Spinal cord (tissue), 9 donors: ENCODE measurements at regions not wholly inside any gene's neighbourhood (a gene's known extent, or its start where the extent isn't known, plus 50 kb on each side); places are given as distances from the start of the nearest gene placed in this dataset.

ENCODE experiments used
- DNase-seq, 6 donors: peaks; one replicate each; pipeline versions ENCODE4 v3.0.0 to v3.0.0-alpha.2; 2013 to 2015; ENCODE audit warnings: low spot score in 6 of 6, low read depth in 4 of 6
- H3K27ac ChIP-seq: one replicate; pipeline ENCODE4 v1.5.1; 2013; ENCODE audit warnings: low read depth, low read length, control low read depth
- H3K27me3 ChIP-seq: one replicate; pipeline ENCODE4 v1.6.1; 2013; ENCODE audit warnings: low read length; ENCODE audit not compliant: control insufficient read depth, insufficient read depth
- H3K36me3 ChIP-seq: one replicate; pipeline ENCODE4 v1.6.1; 2013; ENCODE audit warnings: low read length; ENCODE audit not compliant: control insufficient read depth, insufficient read depth
- H3K4me1 ChIP-seq: one replicate; pipeline ENCODE4 v1.6.1; 2013; ENCODE audit warnings: low read length; ENCODE audit not compliant: control insufficient read depth, insufficient read depth
- H3K4me3 ChIP-seq: one replicate; pipeline ENCODE4 v1.5.1; 2013; ENCODE audit warnings: low read depth, low read length, control low read depth
- H3K9me3 ChIP-seq: one replicate; pipeline ENCODE4 v1.6.1; 2013; ENCODE audit warnings: low read length; ENCODE audit not compliant: control insufficient read depth, insufficient read depth
- WGBS: methylation state at CpG from one replicate; pipeline ENCODE4 v1.1.5; 2013; ENCODE audit warnings: missing lambda C conversion rate; ENCODE audit not compliant: insufficient coverage; 5-methylcytosine and 5-hydroxymethylcytosine counted together
- donor health status: healthy.

DNA sequence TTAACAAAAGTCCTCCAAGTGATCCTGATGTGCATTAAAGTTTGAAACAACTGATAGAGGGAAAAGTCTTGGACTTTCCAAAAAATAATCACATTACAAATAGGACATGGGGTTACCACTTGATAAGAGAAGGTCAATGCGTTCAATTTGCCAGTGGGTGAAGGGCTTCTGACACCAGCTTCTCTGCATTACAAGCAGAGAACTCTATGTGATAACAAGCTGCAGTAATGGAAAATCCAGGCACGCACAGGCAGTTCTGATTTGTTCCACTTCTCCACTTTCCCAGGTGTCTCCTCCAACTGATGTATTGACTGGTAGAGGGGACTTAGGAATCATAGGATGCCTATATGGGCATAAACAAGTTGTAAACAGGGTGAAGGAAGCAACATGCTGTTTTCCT, 234.0 kb upstream of the MGAT5 start:
- Histone ChIP-seq H3K9me3 (no peaks in the 10 kb centered on the region), H3K36me3 (no peaks in the 10 kb centered on the region), H3K4me3 (no peak overlapping the region), H3K27me3 (no peaks in the 10 kb centered on the region), H3K27ac (no peak overlapping the region), H3K4me1 (no peaks in the 10 kb centered on the region)
- no CpG with 5 or more reads among the region's 2 CpGs for WGBS
- DNase-seq, result no peak

DNA sequence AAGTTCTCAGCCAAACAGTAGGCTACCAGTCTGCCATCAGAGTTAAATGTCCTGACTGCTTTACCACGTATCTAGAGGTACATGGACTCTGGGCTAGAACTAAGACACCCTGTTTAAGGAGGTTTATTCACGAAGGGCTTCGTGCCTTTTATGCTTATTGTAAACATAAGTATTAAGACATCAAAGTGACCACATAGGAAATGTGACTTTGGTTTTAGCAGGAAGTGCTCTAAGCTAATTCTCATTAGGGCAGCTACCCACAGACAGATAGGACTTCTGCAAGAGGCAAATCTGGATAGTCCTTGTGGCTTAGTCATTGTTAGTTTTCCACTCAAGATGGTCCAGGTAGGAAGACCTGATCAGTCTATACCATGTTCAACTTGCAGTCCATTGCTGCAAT, 233.3 kb upstream of the MGAT5 start:
- H3K27ac ChIP-seq, result no peak overlapping the region
- H3K9me3 ChIP-seq, result no peaks in the 10 kb centered on the region
- no CpG with 5 or more reads among the region's 3 CpGs for WGBS
- no peaks in the 10 kb centered on the region for H3K27me3 ChIP-seq
- H3K4me3 ChIP-seq, result no peak overlapping the region
- no peak for DNase-seq
- H3K4me1 ChIP-seq, result no peaks in the 10 kb centered on the region
- H3K36me3 ChIP-seq, result no peaks in the 10 kb centered on the region

DNA sequence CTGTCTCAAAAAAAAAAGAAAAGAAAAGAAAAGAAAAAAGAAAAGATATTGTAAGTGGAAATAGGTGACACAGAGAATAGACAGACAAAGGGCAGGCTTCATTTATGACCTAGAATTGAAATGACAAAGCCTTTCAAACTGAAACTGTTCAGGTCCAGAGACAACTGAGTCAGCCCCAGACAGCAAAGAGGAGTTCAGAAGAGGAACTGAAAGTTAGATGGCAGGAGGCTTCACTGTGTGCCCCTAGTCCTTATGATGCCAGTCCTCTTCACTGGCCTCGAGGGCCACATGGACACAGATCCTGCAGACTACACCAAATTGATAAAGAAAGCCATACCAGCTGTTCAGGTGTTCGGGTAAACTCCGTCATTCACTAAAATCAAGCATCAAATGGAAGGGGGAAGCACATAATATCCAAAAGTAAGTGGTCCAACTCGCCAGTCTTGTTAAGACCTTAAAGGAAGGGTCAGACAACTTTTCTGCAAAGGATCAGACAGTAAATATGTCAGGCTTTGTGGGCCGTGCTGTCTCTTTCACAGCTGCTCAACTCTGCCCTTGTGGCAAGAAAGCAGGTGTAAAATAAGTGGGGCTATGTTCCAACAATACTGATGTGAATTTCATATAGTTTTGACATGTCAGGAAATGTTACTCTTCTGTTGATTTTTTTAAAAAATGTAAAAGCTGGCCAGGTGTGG, 231.9 kb upstream of the MGAT5 start:
- no peak overlapping the region for H3K27ac ChIP-seq
- H3K9me3 ChIP-seq, result no peaks in the 10 kb centered on the region
- no peak for DNase-seq
- no peaks in the 10 kb centered on the region for H3K27me3 ChIP-seq
- H3K36me3 ChIP-seq, result no peaks in the 10 kb centered on the region
- 95% methylated on average over 3 of the region's 5 CpGs for WGBS
- H3K4me3 ChIP-seq, result no peak overlapping the region
- peaks cover 3% of the 10 kb centered on the region for H3K4me1 ChIP-seq

DNA sequence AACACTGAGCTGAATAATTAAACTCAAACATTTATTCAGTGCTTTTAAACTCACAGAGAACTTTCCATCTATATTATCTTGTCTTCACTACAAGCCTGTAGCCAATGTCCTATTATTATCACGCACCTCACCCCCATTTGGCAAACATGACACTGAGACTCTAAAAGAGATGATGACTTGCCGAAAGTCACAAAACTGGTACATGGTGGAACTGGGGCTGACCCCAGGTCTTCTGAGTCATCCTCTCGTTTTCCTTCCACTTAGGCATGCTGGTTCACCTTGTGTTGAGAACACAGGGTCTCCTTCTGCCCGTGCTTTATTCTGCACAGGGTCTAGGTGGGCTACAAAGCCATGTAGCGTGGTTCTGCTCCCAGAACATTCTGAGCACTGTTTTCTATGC, 230.0 kb upstream of the MGAT5 start:
- Histone ChIP-seq H3K36me3 (no peaks in the 10 kb centered on the region), H3K27ac (no peak overlapping the region), H3K4me1 (peaks cover 14% of the 10 kb centered on the region), H3K4me3 (no peak overlapping the region), H3K9me3 (no peaks in the 10 kb centered on the region), H3K27me3 (peaks cover 9% of the 10 kb centered on the region)
- WGBS, result 91% methylated on average over 4 of the region's 5 CpGs
- DNase-seq, result no peak

DNA sequence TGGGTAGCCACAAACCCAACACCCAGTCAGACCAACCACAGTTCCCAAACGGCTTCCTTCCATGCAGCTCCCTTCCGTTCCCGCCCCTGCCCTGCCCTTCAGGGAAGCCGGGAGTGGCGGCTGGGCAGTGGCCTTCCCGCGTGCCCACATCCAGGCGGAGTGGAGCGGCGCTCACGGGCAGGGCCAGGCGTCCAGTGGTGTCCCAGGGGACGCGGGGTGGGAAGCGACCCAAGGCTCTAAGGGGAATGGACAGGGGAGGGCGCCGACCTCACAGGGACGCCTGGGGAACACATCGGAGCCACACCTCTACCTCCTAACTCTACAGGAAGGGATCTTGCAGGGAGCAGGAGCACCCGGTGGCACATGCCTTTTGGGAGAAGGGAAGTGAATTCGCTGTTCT, 225.9 kb upstream of the MGAT5 start:
- Histone ChIP-seq H3K9me3 (no peaks in the 10 kb centered on the region), H3K4me3 (no peak overlapping the region), H3K4me1 (peaks cover 17% of the 10 kb centered on the region), H3K27ac (no peak overlapping the region), H3K27me3 (peaks cover 9% of the 10 kb centered on the region), H3K36me3 (no peaks in the 10 kb centered on the region)
- 26% methylated on average over 17 of the region's 21 CpGs for WGBS
- DNase-seq, result no peak

DNA sequence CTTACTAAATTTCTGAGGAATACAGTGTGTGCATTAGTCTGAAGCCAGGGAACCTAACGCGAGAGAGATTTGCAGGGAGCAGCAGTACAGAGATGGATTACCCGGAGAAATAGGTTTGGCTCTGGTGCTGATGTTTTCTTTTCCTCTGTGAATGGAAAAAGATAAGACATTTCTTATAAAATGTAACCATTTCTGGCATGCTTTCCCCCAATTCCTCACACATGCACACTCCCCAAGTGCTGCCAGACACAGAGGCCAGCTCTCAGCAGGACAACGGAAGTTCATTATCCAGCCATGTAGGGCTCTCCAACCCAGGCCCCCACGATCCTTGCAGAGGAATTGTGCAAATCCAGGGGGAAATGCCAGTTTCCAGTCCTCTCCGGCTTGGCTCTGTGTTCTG, 224.5 kb upstream of the MGAT5 start:
- H3K27me3 ChIP-seq, result peaks cover 9% of the 10 kb centered on the region
- H3K4me1 ChIP-seq, result peaks cover 17% of the 10 kb centered on the region
- H3K4me3 ChIP-seq, result no peak overlapping the region
- H3K36me3 ChIP-seq, result no peaks in the 10 kb centered on the region
- H3K27ac ChIP-seq, result no peak overlapping the region
- WGBS, result 35% methylated on average over 3 of the region's 6 CpGs
- H3K9me3 ChIP-seq, result no peaks in the 10 kb centered on the region
- peak in 2 of 6 donors; percentile 56 to 58 for DNase-seq

DNA sequence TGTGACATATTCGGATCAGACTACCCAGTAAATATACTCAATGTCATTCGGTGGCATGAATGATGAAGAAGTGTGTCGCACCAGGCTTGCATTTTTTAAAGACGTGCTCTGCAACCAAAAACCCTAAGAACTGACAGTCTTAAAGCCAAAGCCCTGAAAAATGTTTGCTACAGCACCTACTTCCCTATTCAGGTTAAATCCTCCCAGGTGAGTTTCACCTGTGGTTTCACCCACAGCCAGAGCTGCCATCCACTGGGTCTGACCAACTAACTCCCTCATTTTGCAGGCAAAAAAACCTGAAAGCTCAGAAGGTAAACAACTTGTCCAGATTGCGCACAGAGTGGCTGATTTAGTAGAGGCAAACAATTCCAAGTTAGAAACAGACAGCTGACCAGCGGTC, 222.3 kb upstream of the MGAT5 start:
- WGBS, result 86% methylated on average over 2 of the region's 6 CpGs
- no peak for DNase-seq
- H3K9me3 ChIP-seq, result no peaks in the 10 kb centered on the region
- no peak overlapping the region for H3K4me3 ChIP-seq
- peaks cover 9% of the 10 kb centered on the region for H3K27me3 ChIP-seq
- peaks cover 17% of the 10 kb centered on the region for H3K4me1 ChIP-seq
- H3K36me3 ChIP-seq, result no peaks in the 10 kb centered on the region
- no peak overlapping the region for H3K27ac ChIP-seq

DNA sequence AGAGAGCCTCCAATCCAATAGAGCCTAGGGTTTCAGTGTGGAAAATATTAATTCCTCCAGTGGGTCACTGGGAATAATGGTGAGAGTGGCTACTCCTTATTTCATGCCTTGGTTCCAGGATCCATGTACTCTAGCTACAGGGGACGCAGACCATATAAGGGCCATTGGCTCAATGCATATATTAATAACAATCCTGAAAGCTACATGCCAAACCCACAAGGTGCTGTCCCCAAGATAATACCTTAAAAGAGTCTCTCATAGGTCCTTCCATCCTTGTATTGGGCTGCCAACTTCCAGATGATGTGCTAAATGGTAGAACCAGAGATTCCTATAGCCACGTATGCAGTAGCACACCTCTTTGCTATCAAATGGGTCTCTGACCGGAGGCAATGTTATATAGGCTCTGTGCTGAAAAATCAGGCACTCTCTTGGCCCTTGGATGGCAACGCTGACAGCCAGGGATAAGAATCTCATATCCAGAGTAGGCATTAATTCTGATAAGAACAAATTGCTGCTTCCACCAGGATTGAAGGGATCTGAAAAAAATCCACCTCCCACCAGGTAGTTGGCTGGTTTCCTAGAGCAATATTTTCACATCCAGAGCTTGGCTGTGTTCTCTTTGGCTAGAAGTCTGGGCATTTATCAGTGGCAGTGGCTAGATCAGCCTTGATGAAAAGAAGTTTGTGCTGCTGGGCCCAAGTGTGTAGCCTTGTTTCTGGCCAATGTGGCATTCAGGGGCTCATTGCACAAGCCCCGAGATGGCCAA, 218.1 kb upstream of the MGAT5 start:
- Histone ChIP-seq H3K27ac (no peak overlapping the region), H3K4me3 (no peak overlapping the region), H3K36me3 (no peaks in the 10 kb centered on the region), H3K4me1 (no peaks in the 10 kb centered on the region), H3K9me3 (no peaks in the 10 kb centered on the region), H3K27me3 (no peaks in the 10 kb centered on the region)
- 85% methylated on average over 4 of the region's 5 CpGs for WGBS
- peak in 1 of 6 donors; percentile 8 for DNase-seq

DNA sequence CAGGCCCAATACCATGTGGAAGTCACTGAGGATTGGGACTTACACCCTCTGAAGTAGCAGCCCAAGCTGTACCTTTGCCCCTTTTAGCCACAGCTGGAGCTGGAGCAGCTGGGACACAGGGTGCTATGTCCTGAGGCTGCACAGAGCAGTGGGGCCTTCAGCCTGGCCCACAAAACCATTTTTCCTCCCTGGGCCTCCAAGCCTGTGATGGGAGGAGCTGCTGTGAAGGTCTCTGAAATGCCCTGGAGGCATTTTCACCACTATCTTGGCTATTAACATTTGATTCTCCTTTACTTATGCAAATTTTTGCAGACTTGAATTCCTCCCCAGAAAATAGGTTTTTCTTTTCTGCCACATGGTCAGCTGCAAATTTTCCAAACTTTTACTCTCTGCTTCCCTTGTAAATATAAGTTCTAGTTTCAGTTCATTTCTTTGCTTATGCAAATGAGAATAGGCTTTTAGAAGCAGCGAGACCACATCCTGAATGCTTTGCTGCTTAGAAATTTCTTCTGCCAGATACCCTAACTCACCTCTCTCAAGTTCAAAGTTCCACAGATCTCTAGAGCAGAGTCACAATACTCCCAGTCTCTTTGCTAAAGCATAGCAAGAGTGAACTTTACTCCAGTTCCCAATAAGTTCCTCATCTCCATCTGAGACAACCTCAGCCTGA, 213.8 kb upstream of the MGAT5 start:
- H3K36me3 ChIP-seq, result no peaks in the 10 kb centered on the region
- no peak overlapping the region for H3K4me3 ChIP-seq
- no peaks in the 10 kb centered on the region for H3K4me1 ChIP-seq
- no peaks in the 10 kb centered on the region for H3K9me3 ChIP-seq
- H3K27ac ChIP-seq, result no peak overlapping the region
- no peaks in the 10 kb centered on the region for H3K27me3 ChIP-seq
- DNase-seq, result no peak
- WGBS, result 100% methylated on average over 1 of the region's 1 CpG
